ENCODE measurements at regions not wholly inside any gene's neighbourhood (a gene's known extent, or its start where the extent isn't known, plus 50 kb on each side); places are given as distances from the start of the nearest gene placed in this dataset.

- Histone ChIP-seq H3K27ac (no peak overlapping the region), H3K4me1 (no peaks in the 10 kb centered on the region), H3K36me3 (no peaks in the 10 kb centered on the region), H3K4me3 (no peak overlapping the region), H3K9me3 (no peaks in the 10 kb centered on the region), H3K27me3 (no peaks in the 10 kb centered on the region)
- DNase-seq (ENCODE audit: low spot score in 2 of 2): no peak
- 11% methylated on average over 5 of the region's 5 CpGs for WGBS
- TF ChIP-seq CTCF (IDR thresholded peaks at IDR 0.05) (no peak), POLR2A (IDR thresholded peaks at IDR 0.05) (no peak), POLR2AphosphoS5 (IDR thresholded peaks at IDR 0.05) (no peak), EP300 (IDR thresholded peaks at IDR 0.05) (no peak)
These were observed 394.5 kb upstream of the SOX9 start for GRCh38 chr17:71726341-71726740.

- no peak for DNase-seq (ENCODE audit: low spot score in 2 of 2)
- TF ChIP-seq CTCF (IDR thresholded peaks at IDR 0.05): no peak
- no peak for TF ChIP-seq EP300 (IDR thresholded peaks at IDR 0.05)
- Histone ChIP-seq H3K27ac (no peak overlapping the region), H3K4me1 (no peaks in the 10 kb centered on the region), H3K27me3 (no peaks in the 10 kb centered on the region), H3K36me3 (no peaks in the 10 kb centered on the region), H3K4me3 (no peak overlapping the region), H3K9me3 (no peaks in the 10 kb centered on the region)
- 87% methylated on average over 5 of the region's 5 CpGs for WGBS
These were observed 393.5 kb upstream of the SOX9 start for GRCh38 chr17:71727292-71727691.

GRCh38 chr17:71727723-71728122 lies 393.1 kb upstream of the SOX9 start:
- no peak overlapping the region for H3K4me3 ChIP-seq
- H3K4me1 ChIP-seq: no peaks in the 10 kb centered on the region
- H3K27me3 ChIP-seq: no peaks in the 10 kb centered on the region
- no peak overlapping the region for H3K27ac ChIP-seq
- no peaks in the 10 kb centered on the region for H3K36me3 ChIP-seq
- no peak for DNase-seq (ENCODE audit: low spot score in 2 of 2)
- TF ChIP-seq POLR2A (IDR thresholded peaks at IDR 0.05) (no peak), EP300 (IDR thresholded peaks at IDR 0.05) (no peak), CTCF (IDR thresholded peaks at IDR 0.05) (no peak), POLR2AphosphoS5 (IDR thresholded peaks at IDR 0.05) (no peak)
- no peaks in the 10 kb centered on the region for H3K9me3 ChIP-seq
- 98% methylated on average over 3 of the region's 3 CpGs for WGBS

GRCh38 chr17:71730871-71731270 lies 389.9 kb upstream of the SOX9 start:
- H3K4me3 ChIP-seq: no peak overlapping the region
- no peaks in the 10 kb centered on the region for H3K27me3 ChIP-seq
- H3K4me1 ChIP-seq: no peaks in the 10 kb centered on the region
- H3K36me3 ChIP-seq: no peaks in the 10 kb centered on the region
- TF ChIP-seq POLR2AphosphoS5 (IDR thresholded peaks at IDR 0.05) (no peak), EP300 (IDR thresholded peaks at IDR 0.05) (no peak), CTCF (IDR thresholded peaks at IDR 0.05) (no peak), POLR2A (IDR thresholded peaks at IDR 0.05) (no peak)
- DNase-seq (ENCODE audit: low spot score in 2 of 2): no peak
- WGBS: 63% methylated on average over 1 of the region's 1 CpG
- no peaks in the 10 kb centered on the region for H3K9me3 ChIP-seq
- H3K27ac ChIP-seq: no peak overlapping the region

- Histone ChIP-seq H3K36me3 (no peaks in the 10 kb centered on the region), H3K4me1 (no peaks in the 10 kb centered on the region), H3K4me3 (no peak overlapping the region), H3K27me3 (no peaks in the 10 kb centered on the region), H3K9me3 (no peaks in the 10 kb centered on the region), H3K27ac (no peak overlapping the region)
- TF ChIP-seq EP300 (IDR thresholded peaks at IDR 0.05) (no peak), POLR2A (IDR thresholded peaks at IDR 0.05) (no peak), POLR2AphosphoS5 (IDR thresholded peaks at IDR 0.05) (no peak), CTCF (IDR thresholded peaks at IDR 0.05) (no peak)
- DNase-seq (ENCODE audit: low spot score in 2 of 2): no peak
- 90% methylated on average over 4 of the region's 4 CpGs for WGBS
These were observed 384.9 kb upstream of the SOX9 start for GRCh38 chr17:71735893-71736292.
